ENCODE measurements at regions not wholly inside any gene's neighbourhood (a gene's known extent, or its start where the extent isn't known, plus 50 kb on each side); places are given as distances from the start of the nearest gene placed in this dataset.
"Not testable (repeated sequence)": the region's sequence is repeated elsewhere in the genome, so short reads cannot be mapped to it uniquely, and the experiment has no call there.

- no peaks in the 10 kb centered on the region for H3K9me3 Mint-ChIP-seq (ENCODE audit: low read depth, unreplicated experiment)
- H3K27me3 Mint-ChIP-seq (ENCODE audit: unreplicated experiment), result peaks cover 14% of the 10 kb centered on the region
- intact Hi-C loops (cut with micrococcal nuclease; ENCODE audit: unreplicated experiment), result loop anchor here (5.0 kb wide), 1 partner anchor 274 kb away; no protein-coding TSS in a partner anchor
- no peak overlapping the region for H3K27ac Mint-ChIP-seq (ENCODE audit: unreplicated experiment)
- CTCF ChIA-PET, result interaction anchor here (1.6 kb wide), 1 partner anchor 150 kb away, joined by 4 read pairs; no protein-coding TSS in a partner anchor
- no peak for TF ChIP-seq CTCF (IDR thresholded peaks at IDR 0.05; ENCODE audit: unreplicated experiment)
- DNase-seq, result no peak
- H3K36me3 Mint-ChIP-seq (ENCODE audit: insufficient read depth, unreplicated experiment), result no peaks in the 10 kb centered on the region
- H3K4me1 Mint-ChIP-seq (ENCODE audit: low read depth, unreplicated experiment), result no peaks in the 10 kb centered on the region
- BruUV-seq (replicated peaks), result no TSS peak
- no peak overlapping the region for H3K4me3 Mint-ChIP-seq (ENCODE audit: low read depth, unreplicated experiment)
Measured at GRCh38 chrX:150213481-150214030, 149.6 kb upstream of the MAMLD1 start.

- H3K27ac Mint-ChIP-seq (ENCODE audit: unreplicated experiment); H3K4me1 Mint-ChIP-seq (ENCODE audit: low read depth, unreplicated experiment); intact Hi-C loops (cut with micrococcal nuclease; ENCODE audit: unreplicated experiment); DNase-seq; H3K27me3 Mint-ChIP-seq (ENCODE audit: unreplicated experiment); H3K4me3 Mint-ChIP-seq (ENCODE audit: low read depth, unreplicated experiment); CTCF ChIA-PET; H3K9me3 Mint-ChIP-seq (ENCODE audit: low read depth, unreplicated experiment); H3K36me3 Mint-ChIP-seq (ENCODE audit: insufficient read depth, unreplicated experiment); BruUV-seq (replicated peaks): not testable (repeated sequence)
Measured at GRCh38 chrX:150216000-150216399, 147.1 kb upstream of the MAMLD1 start.

- no peaks in the 10 kb centered on the region for H3K36me3 Mint-ChIP-seq (ENCODE audit: insufficient read depth, unreplicated experiment)
- intact Hi-C loops (cut with micrococcal nuclease; ENCODE audit: unreplicated experiment), result no loop called here
- no peak for TF ChIP-seq CTCF (IDR thresholded peaks at IDR 0.05; ENCODE audit: unreplicated experiment)
- H3K4me1 Mint-ChIP-seq (ENCODE audit: low read depth, unreplicated experiment), result no peaks in the 10 kb centered on the region
- no peak overlapping the region for H3K27ac Mint-ChIP-seq (ENCODE audit: unreplicated experiment)
- H3K27me3 Mint-ChIP-seq (ENCODE audit: unreplicated experiment), result peaks cover 15% of the 10 kb centered on the region
- H3K9me3 Mint-ChIP-seq (ENCODE audit: low read depth, unreplicated experiment), result no peaks in the 10 kb centered on the region
- CTCF ChIA-PET, result no interaction called here
- no peak overlapping the region for H3K4me3 Mint-ChIP-seq (ENCODE audit: low read depth, unreplicated experiment)
- DNase-seq, result no peak
- no TSS peak for BruUV-seq (replicated peaks)
Measured at GRCh38 chrX:150216716-150217115, 146.4 kb upstream of the MAMLD1 start.

GRCh38 chrX:150217609-150218008, 145.5 kb upstream of the MAMLD1 start:
- TF ChIP-seq CTCF (IDR thresholded peaks at IDR 0.05; ENCODE audit: unreplicated experiment), result no peak
- no TSS peak for BruUV-seq (replicated peaks)
- CTCF ChIA-PET, result interaction anchor here (0.6 kb wide), 1 partner anchor 267 kb away, joined by 4 read pairs; no protein-coding TSS in a partner anchor
- DNase-seq, result no peak
- H3K27ac Mint-ChIP-seq (ENCODE audit: unreplicated experiment), result no peak overlapping the region
- H3K9me3 Mint-ChIP-seq (ENCODE audit: low read depth, unreplicated experiment), result no peaks in the 10 kb centered on the region
- intact Hi-C loops (cut with micrococcal nuclease; ENCODE audit: unreplicated experiment), result no loop called here
- H3K4me3 Mint-ChIP-seq (ENCODE audit: low read depth, unreplicated experiment), result no peak overlapping the region
- no peaks in the 10 kb centered on the region for H3K4me1 Mint-ChIP-seq (ENCODE audit: low read depth, unreplicated experiment)
- H3K27me3 Mint-ChIP-seq (ENCODE audit: unreplicated experiment), result peaks cover 24% of the 10 kb centered on the region
- no peaks in the 10 kb centered on the region for H3K36me3 Mint-ChIP-seq (ENCODE audit: insufficient read depth, unreplicated experiment)

GRCh38 chrX:150219374-150220185, 143.5 kb upstream of the MAMLD1 start:
- no peak for TF ChIP-seq CTCF (IDR thresholded peaks at IDR 0.05; ENCODE audit: unreplicated experiment)
- no peak overlapping the region for H3K27ac Mint-ChIP-seq (ENCODE audit: unreplicated experiment)
- peaks cover 44% of the 10 kb centered on the region for H3K27me3 Mint-ChIP-seq (ENCODE audit: unreplicated experiment)
- no peaks in the 10 kb centered on the region for H3K4me1 Mint-ChIP-seq (ENCODE audit: low read depth, unreplicated experiment)
- H3K4me3 Mint-ChIP-seq (ENCODE audit: low read depth, unreplicated experiment), result no peak overlapping the region
- intact Hi-C loops (cut with micrococcal nuclease; ENCODE audit: unreplicated experiment), result no loop called here
- no peaks in the 10 kb centered on the region for H3K9me3 Mint-ChIP-seq (ENCODE audit: low read depth, unreplicated experiment)
- BruUV-seq (replicated peaks), result no TSS peak
- H3K36me3 Mint-ChIP-seq (ENCODE audit: insufficient read depth, unreplicated experiment), result no peaks in the 10 kb centered on the region
- no peak for DNase-seq
- CTCF ChIA-PET, result interaction anchor here (0.7 to 1.0 kb wide), 2 partner anchors 39 to 144 kb away, joined by 3 read pairs; no protein-coding TSS in a partner anchor
